WTC11 (cell line): ENCODE measurements at regions not wholly inside any gene's neighbourhood (a gene's known extent, or its start where the extent isn't known, plus 50 kb on each side); places are given as distances from the start of the nearest gene placed in this dataset.

Experiments
- ATAC-seq: fragments of 200-7000 bp; cut with Tn5 transposase; 2 replicates; pipeline ENCODE4 v1.10.0; 2021; ENCODE audit warnings: mild to moderate bottlenecking, moderate library complexity
- CTCF ChIA-PET: fragments of 300-600 bp; sonication (Branson Sonifier 250); formaldehyde crosslinking; loops from one replicate; lab custom pipeline; 2021; ENCODE audit warnings: antibody characterized with exemption; lab: Charles Lee
- POLR2A ChIA-PET: fragments of 350-600 bp; sonication (Branson Sonifier 250); formaldehyde crosslinking; loops from one replicate; lab custom pipeline; 2021; ENCODE audit warnings: antibody characterized with exemption; lab: Charles Lee
- DNase-seq: peaks from one replicate; pipeline ENCODE4 v3.0.0; 2021; ENCODE audit warnings: low spot score
- H3K27ac Mint-ChIP-seq: 2 replicates; pipeline ENCODE4 v1.8.0; 2021; ENCODE audit warnings: mixed read lengths
- H3K27me3 Mint-ChIP-seq: 2 replicates; pipeline ENCODE4 v1.8.0; 2021; ENCODE audit warnings: low read depth, mild to moderate bottlenecking, moderate library complexity, mixed read lengths
- H3K36me3 Mint-ChIP-seq: 2 replicates; pipeline ENCODE4 v1.8.0; 2021; ENCODE audit warnings: mixed read lengths
- H3K4me1 Mint-ChIP-seq: 2 replicates; pipeline ENCODE4 v1.8.0; 2022; ENCODE audit warnings: mixed read lengths
- H3K4me3 Mint-ChIP-seq: 2 replicates; pipeline ENCODE4 v1.8.0; 2021; ENCODE audit warnings: mild to moderate bottlenecking, moderate library complexity, mixed read lengths
- H3K9me3 Mint-ChIP-seq: 2 replicates; pipeline ENCODE4 v1.8.0; 2021; ENCODE audit warnings: mixed read lengths
- ETV6 ChIP-seq: sonication (generic); formaldehyde crosslinking; IDR thresholded peaks from 2 replicates; pipeline ENCODE4 v1.8.1; 2022; ENCODE audit warnings: mild to moderate bottlenecking, missing genetic modification reagents
- FOXK1 ChIP-seq: sonication (generic); formaldehyde crosslinking; IDR thresholded peaks from 2 replicates; pipeline ENCODE4 v1.8.0; 2022; ENCODE audit warnings: mild to moderate bottlenecking, moderate library complexity, missing genetic modification reagents
- GABPB1 ChIP-seq: sonication (generic); formaldehyde crosslinking; IDR thresholded peaks from 2 replicates; pipeline ENCODE4 v1.8.1; 2023; ENCODE audit warnings: mild to moderate bottlenecking, missing genetic modification reagents
- MXD4 ChIP-seq: fragments of 250-450 bp; sonication (Bioruptor Pico); IDR thresholded peaks from 2 replicates; pipeline ENCODE4 v1.8.0; 2021; ENCODE audit warnings: mild to moderate bottlenecking, moderate library complexity, borderline replicate concordance
- NR1H2 ChIP-seq: sonication (generic); formaldehyde crosslinking; IDR thresholded peaks from 2 replicates; pipeline ENCODE4 v1.9.0; 2021; ENCODE audit warnings: mild to moderate bottlenecking, moderate library complexity, missing genetic modification reagents
- NR2C2 ChIP-seq: sonication (generic); formaldehyde crosslinking; IDR thresholded peaks from 2 replicates; pipeline ENCODE4 v1.8.0; 2022; ENCODE audit warnings: mild to moderate bottlenecking, missing genetic modification reagents
- RELA ChIP-seq: sonication (generic); formaldehyde crosslinking; IDR thresholded peaks from 2 replicates; pipeline ENCODE4 v1.8.1; 2022; ENCODE audit warnings: missing genetic modification reagents, mild to moderate bottlenecking, borderline replicate concordance
- RORB ChIP-seq: fragments of 250-450 bp; sonication (Bioruptor Pico); IDR thresholded peaks from 2 replicates; pipeline ENCODE4 v1.9.0; 2021; ENCODE audit warnings: mild to moderate bottlenecking
- SMAD3 ChIP-seq: sonication (generic); formaldehyde crosslinking; IDR thresholded peaks from 2 replicates; pipeline ENCODE4 v1.8.0; 2022; ENCODE audit warnings: missing genetic modification reagents, mild to moderate bottlenecking, borderline replicate concordance
- SMAD4 ChIP-seq: sonication (generic); formaldehyde crosslinking; IDR thresholded peaks from 2 replicates; pipeline ENCODE4 v1.8.0; 2022; ENCODE audit warnings: mild to moderate bottlenecking, missing genetic modification reagents
- SOX15 ChIP-seq: fragments of 250-450 bp; sonication (Bioruptor Pico); IDR thresholded peaks from 2 replicates; pipeline ENCODE4 v1.9.0; 2021; ENCODE audit warnings: mild to moderate bottlenecking
- SP1 ChIP-seq: sonication (generic); formaldehyde crosslinking; conservative IDR thresholded peaks from 2 replicates; pipeline ENCODE4 v1.8.1; 2022; ENCODE audit warnings: missing genetic modification reagents
- TCF7 ChIP-seq: sonication (generic); formaldehyde crosslinking; IDR thresholded peaks from 2 replicates; pipeline ENCODE4 v1.8.0; 2022; ENCODE audit warnings: mild to moderate bottlenecking, low read depth, missing genetic modification reagents, moderate library complexity
- ZNF121 ChIP-seq: sonication (generic); formaldehyde crosslinking; IDR thresholded peaks from 2 replicates; pipeline ENCODE4 v1.8.0; 2023; ENCODE audit warnings: missing genetic modification reagents
- ZNF232 ChIP-seq: sonication (generic); formaldehyde crosslinking; IDR thresholded peaks from 2 replicates; pipeline ENCODE4 v1.8.0; 2022; ENCODE audit warnings: mild to moderate bottlenecking, missing genetic modification reagents
- TF ChIP-seq, protein P1 (sequence below): sonication (generic); formaldehyde crosslinking; IDR thresholded peaks from 2 replicates; pipeline ENCODE4 v1.8.1; 2022; ENCODE audit warnings: mild to moderate bottlenecking, missing genetic modification reagents, moderate library complexity, borderline replicate concordance
- TF ChIP-seq, protein P2 (sequence below): sonication (generic); formaldehyde crosslinking; IDR thresholded peaks from 2 replicates; pipeline ENCODE4 v1.8.1; 2023; ENCODE audit warnings: mild to moderate bottlenecking, missing genetic modification reagents, moderate library complexity
- TF ChIP-seq, protein P3 (sequence below): sonication (generic); formaldehyde crosslinking; IDR thresholded peaks from 2 replicates; pipeline ENCODE4 v1.8.0; 2022; ENCODE audit warnings: mild to moderate bottlenecking, missing genetic modification reagents
- TF ChIP-seq, protein P4 (sequence below): fragments of 250-450 bp; sonication (Bioruptor Pico); IDR thresholded peaks from 2 replicates; pipeline ENCODE4 v1.9.0; 2021; ENCODE audit warnings: mild to moderate bottlenecking, borderline replicate concordance
- TF ChIP-seq, protein P5 (sequence below): sonication (generic); formaldehyde crosslinking; IDR thresholded peaks from 2 replicates; pipeline ENCODE4 v1.8.0; 2022; ENCODE audit warnings: mild to moderate bottlenecking, missing genetic modification reagents
- TF ChIP-seq, protein P6 (sequence below): fragments of 250-450 bp; sonication (Bioruptor Pico); IDR thresholded peaks from 2 replicates; pipeline ENCODE4 v1.8.0; 2021; ENCODE audit warnings: mild to moderate bottlenecking

DNA sequence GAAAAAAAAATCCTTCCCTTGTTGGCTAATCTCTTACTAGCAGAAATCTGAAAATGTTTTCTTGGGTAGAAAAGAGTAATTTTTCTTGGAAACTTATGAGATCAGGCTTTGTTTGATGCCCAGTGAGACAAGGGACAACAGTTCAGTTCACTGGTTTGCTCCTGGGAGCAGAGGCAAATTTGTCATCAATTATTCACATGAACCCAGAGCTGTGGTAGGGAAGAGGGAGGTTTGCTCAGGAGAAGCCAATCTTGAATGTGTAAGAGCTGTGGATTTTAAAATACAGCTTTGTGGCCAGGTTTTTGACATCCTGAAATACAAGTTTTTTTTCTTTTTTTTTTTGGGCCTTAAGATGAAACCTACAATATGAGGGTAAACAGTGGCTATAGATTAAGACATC lies 426.6 kb downstream of the ATP23 start:
- Mint-ChIP-seq H3K27me3 (no peaks in the 10 kb centered on the region), H3K27ac (no peak overlapping the region), H3K36me3 (no peaks in the 10 kb centered on the region), H3K9me3 (peaks cover 9% of the 10 kb centered on the region), H3K4me3 (no peak overlapping the region), H3K4me1 (no peaks in the 10 kb centered on the region)
- DNase-seq (no peak), ATAC-seq (no peak)
- ChIA-PET CTCF (no interaction called here), POLR2A (interaction anchor here (0.6 kb wide), 1 partner anchor 348 kb away, joined by 3 read pairs; no protein-coding TSS in a partner anchor)
- TF ChIP-seq SMAD3 (CRISPR knock-in tag): no peak
- TF ChIP-seq, protein P1, sequence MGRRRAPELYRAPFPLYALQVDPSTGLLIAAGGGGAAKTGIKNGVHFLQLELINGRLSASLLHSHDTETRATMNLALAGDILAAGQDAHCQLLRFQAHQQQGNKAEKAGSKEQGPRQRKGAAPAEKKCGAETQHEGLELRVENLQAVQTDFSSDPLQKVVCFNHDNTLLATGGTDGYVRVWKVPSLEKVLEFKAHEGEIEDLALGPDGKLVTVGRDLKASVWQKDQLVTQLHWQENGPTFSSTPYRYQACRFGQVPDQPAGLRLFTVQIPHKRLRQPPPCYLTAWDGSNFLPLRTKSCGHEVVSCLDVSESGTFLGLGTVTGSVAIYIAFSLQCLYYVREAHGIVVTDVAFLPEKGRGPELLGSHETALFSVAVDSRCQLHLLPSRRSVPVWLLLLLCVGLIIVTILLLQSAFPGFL (CRISPR knock-in tag): no peak
- TF ChIP-seq GABPB1 (CRISPR knock-in tag): no peak
- TF ChIP-seq, protein P2, sequence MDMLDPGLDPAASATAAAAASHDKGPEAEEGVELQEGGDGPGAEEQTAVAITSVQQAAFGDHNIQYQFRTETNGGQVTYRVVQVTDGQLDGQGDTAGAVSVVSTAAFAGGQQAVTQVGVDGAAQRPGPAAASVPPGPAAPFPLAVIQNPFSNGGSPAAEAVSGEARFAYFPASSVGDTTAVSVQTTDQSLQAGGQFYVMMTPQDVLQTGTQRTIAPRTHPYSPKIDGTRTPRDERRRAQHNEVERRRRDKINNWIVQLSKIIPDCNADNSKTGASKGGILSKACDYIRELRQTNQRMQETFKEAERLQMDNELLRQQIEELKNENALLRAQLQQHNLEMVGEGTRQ (CRISPR knock-in tag): no peak
- no peak for TF ChIP-seq TCF7
- no peak for TF ChIP-seq SP1
- no peak for TF ChIP-seq MXD4
- TF ChIP-seq, protein P3, sequence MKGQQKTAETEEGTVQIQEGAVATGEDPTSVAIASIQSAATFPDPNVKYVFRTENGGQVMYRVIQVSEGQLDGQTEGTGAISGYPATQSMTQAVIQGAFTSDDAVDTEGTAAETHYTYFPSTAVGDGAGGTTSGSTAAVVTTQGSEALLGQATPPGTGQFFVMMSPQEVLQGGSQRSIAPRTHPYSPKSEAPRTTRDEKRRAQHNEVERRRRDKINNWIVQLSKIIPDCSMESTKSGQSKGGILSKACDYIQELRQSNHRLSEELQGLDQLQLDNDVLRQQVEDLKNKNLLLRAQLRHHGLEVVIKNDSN (CRISPR knock-in tag): no peak
- TF ChIP-seq RELA (CRISPR knock-in tag): no peak
- TF ChIP-seq ETV6 (CRISPR knock-in tag): no peak
- TF ChIP-seq SOX15: no peak
- no peak for TF ChIP-seq FOXK1 (CRISPR knock-in tag)
- no peak for TF ChIP-seq NR2C2 (CRISPR knock-in tag)
- TF ChIP-seq ZNF232 (CRISPR knock-in tag): no peak
- TF ChIP-seq, protein P4, sequence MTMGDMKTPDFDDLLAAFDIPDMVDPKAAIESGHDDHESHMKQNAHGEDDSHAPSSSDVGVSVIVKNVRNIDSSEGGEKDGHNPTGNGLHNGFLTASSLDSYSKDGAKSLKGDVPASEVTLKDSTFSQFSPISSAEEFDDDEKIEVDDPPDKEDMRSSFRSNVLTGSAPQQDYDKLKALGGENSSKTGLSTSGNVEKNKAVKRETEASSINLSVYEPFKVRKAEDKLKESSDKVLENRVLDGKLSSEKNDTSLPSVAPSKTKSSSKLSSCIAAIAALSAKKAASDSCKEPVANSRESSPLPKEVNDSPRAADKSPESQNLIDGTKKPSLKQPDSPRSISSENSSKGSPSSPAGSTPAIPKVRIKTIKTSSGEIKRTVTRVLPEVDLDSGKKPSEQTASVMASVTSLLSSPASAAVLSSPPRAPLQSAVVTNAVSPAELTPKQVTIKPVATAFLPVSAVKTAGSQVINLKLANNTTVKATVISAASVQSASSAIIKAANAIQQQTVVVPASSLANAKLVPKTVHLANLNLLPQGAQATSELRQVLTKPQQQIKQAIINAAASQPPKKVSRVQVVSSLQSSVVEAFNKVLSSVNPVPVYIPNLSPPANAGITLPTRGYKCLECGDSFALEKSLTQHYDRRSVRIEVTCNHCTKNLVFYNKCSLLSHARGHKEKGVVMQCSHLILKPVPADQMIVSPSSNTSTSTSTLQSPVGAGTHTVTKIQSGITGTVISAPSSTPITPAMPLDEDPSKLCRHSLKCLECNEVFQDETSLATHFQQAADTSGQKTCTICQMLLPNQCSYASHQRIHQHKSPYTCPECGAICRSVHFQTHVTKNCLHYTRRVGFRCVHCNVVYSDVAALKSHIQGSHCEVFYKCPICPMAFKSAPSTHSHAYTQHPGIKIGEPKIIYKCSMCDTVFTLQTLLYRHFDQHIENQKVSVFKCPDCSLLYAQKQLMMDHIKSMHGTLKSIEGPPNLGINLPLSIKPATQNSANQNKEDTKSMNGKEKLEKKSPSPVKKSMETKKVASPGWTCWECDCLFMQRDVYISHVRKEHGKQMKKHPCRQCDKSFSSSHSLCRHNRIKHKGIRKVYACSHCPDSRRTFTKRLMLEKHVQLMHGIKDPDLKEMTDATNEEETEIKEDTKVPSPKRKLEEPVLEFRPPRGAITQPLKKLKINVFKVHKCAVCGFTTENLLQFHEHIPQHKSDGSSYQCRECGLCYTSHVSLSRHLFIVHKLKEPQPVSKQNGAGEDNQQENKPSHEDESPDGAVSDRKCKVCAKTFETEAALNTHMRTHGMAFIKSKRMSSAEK: no peak
- no peak for TF ChIP-seq SMAD4

DNA sequence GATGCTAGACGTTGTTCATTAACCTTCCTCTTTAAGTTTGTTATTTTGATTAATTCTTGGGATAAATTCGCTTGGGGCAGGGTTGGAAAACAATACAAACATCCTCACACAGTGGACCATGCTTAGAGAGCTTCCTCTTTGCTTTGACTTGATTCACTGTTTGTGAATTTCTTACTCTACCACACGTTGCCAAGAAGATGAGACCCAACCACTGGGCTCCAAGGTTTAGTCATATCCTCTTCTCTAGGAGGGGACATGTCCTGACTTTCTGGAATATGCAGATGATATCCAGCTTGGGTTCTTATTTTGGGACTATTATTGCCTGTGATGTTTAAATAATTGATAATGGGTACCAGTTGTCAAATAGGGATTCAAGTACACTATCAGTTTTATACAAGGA lies 428.2 kb downstream of the ATP23 start:
- ChIA-PET POLR2A (no interaction called here), CTCF (no interaction called here)
- DNase-seq (no peak), ATAC-seq (no peak)
- Mint-ChIP-seq H3K9me3 (peaks cover 9% of the 10 kb centered on the region), H3K4me1 (no peaks in the 10 kb centered on the region), H3K36me3 (no peaks in the 10 kb centered on the region), H3K4me3 (no peak overlapping the region), H3K27me3 (no peaks in the 10 kb centered on the region), H3K27ac (no peak overlapping the region)
- TF ChIP-seq, protein P5, sequence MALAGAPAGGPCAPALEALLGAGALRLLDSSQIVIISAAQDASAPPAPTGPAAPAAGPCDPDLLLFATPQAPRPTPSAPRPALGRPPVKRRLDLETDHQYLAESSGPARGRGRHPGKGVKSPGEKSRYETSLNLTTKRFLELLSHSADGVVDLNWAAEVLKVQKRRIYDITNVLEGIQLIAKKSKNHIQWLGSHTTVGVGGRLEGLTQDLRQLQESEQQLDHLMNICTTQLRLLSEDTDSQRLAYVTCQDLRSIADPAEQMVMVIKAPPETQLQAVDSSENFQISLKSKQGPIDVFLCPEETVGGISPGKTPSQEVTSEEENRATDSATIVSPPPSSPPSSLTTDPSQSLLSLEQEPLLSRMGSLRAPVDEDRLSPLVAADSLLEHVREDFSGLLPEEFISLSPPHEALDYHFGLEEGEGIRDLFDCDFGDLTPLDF (CRISPR knock-in tag): no peak
- TF ChIP-seq ZNF121 (no peak), RELA (CRISPR knock-in tag) (no peak), RORB (no peak), NR1H2 (CRISPR knock-in tag) (no peak)
- TF ChIP-seq, protein P4: no peak
- TF ChIP-seq, protein P1 (CRISPR knock-in tag): no peak
- TF ChIP-seq, protein P6, sequence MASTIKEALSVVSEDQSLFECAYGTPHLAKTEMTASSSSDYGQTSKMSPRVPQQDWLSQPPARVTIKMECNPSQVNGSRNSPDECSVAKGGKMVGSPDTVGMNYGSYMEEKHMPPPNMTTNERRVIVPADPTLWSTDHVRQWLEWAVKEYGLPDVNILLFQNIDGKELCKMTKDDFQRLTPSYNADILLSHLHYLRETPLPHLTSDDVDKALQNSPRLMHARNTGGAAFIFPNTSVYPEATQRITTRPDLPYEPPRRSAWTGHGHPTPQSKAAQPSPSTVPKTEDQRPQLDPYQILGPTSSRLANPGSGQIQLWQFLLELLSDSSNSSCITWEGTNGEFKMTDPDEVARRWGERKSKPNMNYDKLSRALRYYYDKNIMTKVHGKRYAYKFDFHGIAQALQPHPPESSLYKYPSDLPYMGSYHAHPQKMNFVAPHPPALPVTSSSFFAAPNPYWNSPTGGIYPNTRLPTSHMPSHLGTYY (CRISPR knock-in tag): no peak
